GM12878 (cell line): ENCODE measurements at regions not wholly inside any gene's neighbourhood (a gene's known extent, or its start where the extent isn't known, plus 50 kb on each side); places are given as distances from the start of the nearest gene placed in this dataset.

Experiments used
- ATAC-seq: fragments of 200-7000 bp; cut with Tn5 transposase; 3 replicates; pipeline ENCODE4 v1.9.1; 2020; ENCODE audit warnings: mild to moderate bottlenecking, moderate library complexity
- BruUV-seq: library from RNA; stranded (reverse); fragments of 400-500 nt; replicated peaks from 2 replicates; lab custom pipeline; 2021; lab: Mats Ljungman, UMichigan
- CTCF ChIA-PET: fragments of 300-600 bp; sonication (Branson Sonifier 250); formaldehyde crosslinking; extraction: SDS; loops from one replicate; lab custom pipeline; 2021; ENCODE audit warnings: inconsistent platforms; lab: Yijun Ruan, JAX
- POLR2A ChIA-PET: fragments of 350-600 bp; formaldehyde crosslinking; extraction: SDS; loops from one replicate; lab custom pipeline; 2021; ENCODE audit warnings: inconsistent platforms; lab: Charles Lee
- RAD21 ChIA-PET: fragments of 300-600 bp; sonication (Branson Sonifier 250); formaldehyde crosslinking; loops from one replicate; lab custom pipeline; 2023; ENCODE audit warnings: antibody characterized with exemption; ENCODE audit not compliant: unreplicated experiment; lab: Charles Lee
- SMC1A ChIA-PET: fragments of 300-600 bp; sonication (Branson Sonifier 250); formaldehyde crosslinking; loops from one replicate; lab custom pipeline; 2023; ENCODE audit not compliant: unreplicated experiment, uncharacterized antibody; lab: Charles Lee
- DNase-seq: peaks from one replicate; pipeline ENCODE4 v3.0.0-alpha.2; 2011; ENCODE audit warnings: low read depth, low spot score
- FAIRE-seq: peaks from 3 replicates; lab custom pipeline; 2011; peaks lifted over from hg19 to GRCh38; lab: Jason Lieb, UNC
- H2AFZ ChIP-seq: 2 replicates; pipeline ENCODE4 v1.6.0; 2011; ENCODE audit warnings: low read depth, low read length, control low read depth; ENCODE audit not compliant: control insufficient read depth
- H3K27ac ChIP-seq: 2 replicates; pipeline ENCODE4 v1.5.1; 2011; ENCODE audit warnings: control low read depth; ENCODE audit not compliant: control insufficient read depth, insufficient read depth
- H3K27me3 ChIP-seq, 2 experiments: replicated peaks in 1 of 2; 2 replicates each; pipeline versions ENCODE4 v1.6.0 to v1.6.1; 2011; ENCODE audit warnings: low read length in 1 of 2; ENCODE audit not compliant: control insufficient read depth in 2 of 2, insufficient read depth in 2 of 2
- H3K36me3 ChIP-seq, 2 experiments: 2 replicates each; pipeline ENCODE4 v1.5.1; 2011; ENCODE audit warnings: low read length in 1 of 2; ENCODE audit not compliant: control insufficient read depth in 2 of 2, insufficient read depth in 2 of 2
- H3K4me1 ChIP-seq: 2 replicates; pipeline ENCODE4 v1.6.1; 2011; ENCODE audit warnings: mild to moderate bottlenecking, low read length, moderate library complexity, mixed read lengths; ENCODE audit not compliant: control insufficient read depth, insufficient read depth
- H3K4me2 ChIP-seq: 2 replicates; pipeline ENCODE4 v1.6.0; 2011; ENCODE audit warnings: control low read depth; ENCODE audit not compliant: control insufficient read depth, insufficient read depth
- H3K4me3 ChIP-seq: fragments of 200-600 bp; sonication (generic); 2 replicates; pipeline ENCODE4 v1.5.1; 2016
- H3K79me2 ChIP-seq: 2 replicates; pipeline ENCODE4 v1.6.0; 2011; ENCODE audit warnings: low read length; ENCODE audit not compliant: control insufficient read depth, insufficient read depth
- H3K9ac ChIP-seq: 2 replicates; pipeline ENCODE4 v1.8.0; 2011; ENCODE audit warnings: low read length, control low read depth, mixed read lengths; ENCODE audit not compliant: control insufficient read depth, insufficient read depth
- H3K9me3 ChIP-seq: replicated peaks from 3 replicates; pipeline ENCODE4 v1.5.1; 2011; ENCODE audit warnings: mild to moderate bottlenecking, low read length; ENCODE audit not compliant: control insufficient read depth, insufficient read depth
- H4K20me1 ChIP-seq: 2 replicates; pipeline ENCODE4 v1.6.0; 2011; ENCODE audit not compliant: control insufficient read depth, insufficient read depth
- BRCA1 ChIP-seq: IDR thresholded peaks from 2 replicates; pipeline ENCODE4 v1.6.1; 2011; ENCODE audit warnings: low read depth, low read length, improper control_type of control experiment
- CHD4 ChIP-seq: fragments of 200-600 bp; sonication (generic); IDR thresholded peaks from 2 replicates; pipeline ENCODE4 v1.6.1; 2016; ENCODE audit warnings: mild to moderate bottlenecking
- FOS ChIP-seq: IDR thresholded peaks from 3 replicates; pipeline ENCODE4 v1.6.1; 2011; ENCODE audit warnings: borderline replicate concordance; ENCODE audit not compliant: insufficient read length; ENCODE audit errors: extremely low read depth
- HDAC6 ChIP-seq: fragments of 200-600 bp; sonication (generic); IDR thresholded peaks from one replicate; pipeline ENCODE4 v1.8.0; 2017; ENCODE audit warnings: antibody characterized with exemption; ENCODE audit not compliant: unreplicated experiment
- NBN ChIP-seq: fragments of 450-650 bp; IDR thresholded peaks from 2 replicates; pipeline ENCODE4 v1.6.1; 2016
- SMAD5 ChIP-seq: IDR thresholded peaks from 2 replicates; pipeline ENCODE4 v1.6.1; 2016; ENCODE audit warnings: antibody characterized with exemption, low read depth
- STAT3 ChIP-seq: IDR thresholded peaks from 2 replicates; pipeline ENCODE4 v1.6.1; 2011; ENCODE audit warnings: low read depth, low read length, improper control_type of control experiment
- WRNIP1 ChIP-seq: IDR thresholded peaks from 2 replicates; pipeline ENCODE4 v1.6.1; 2011; ENCODE audit warnings: low read depth, low read length, improper control_type of control experiment, borderline replicate concordance
- ZZZ3 ChIP-seq: IDR thresholded peaks from 2 replicates; pipeline ENCODE4 v1.6.1; 2011; ENCODE audit warnings: low read depth; ENCODE audit not compliant: control insufficient read depth, insufficient read length
- WGBS: methylation state at CpG from one replicate; pipeline ENCODE4 v1.1.6; 2016; ENCODE audit warnings: low lambda C conversion rate; ENCODE audit not compliant: insufficient replicate concordance, insufficient coverage; ENCODE audit errors: missing lambda C conversion rate; 5-methylcytosine and 5-hydroxymethylcytosine counted together
- in situ Hi-C: fragments of 300-500 bp; cut with MboI; formaldehyde crosslinking; loops from 9 replicates; pipeline ENCODE4 v1.14.3; 2018; ENCODE audit warnings: mixed read lengths
- intact Hi-C: fragments of 100-400 bp; cut with micrococcal nuclease; formaldehyde crosslinking; loops from one replicate; pipeline ENCODE4 v1.14.2; 2022; ENCODE audit not compliant: unreplicated experiment
- TF ChIP-seq, protein P1 (sequence below): fragments of 150-350 bp; IDR thresholded peaks from 2 replicates; pipeline ENCODE4 v1.6.1; 2014; ENCODE audit warnings: mild to moderate bottlenecking, low read depth, low read length

- BruUV-seq: no TSS peak
- in situ Hi-C loops: no loop called here
- POLR2A ChIA-PET: no interaction called here
Observed at GRCh38 chr13:70191034-70191433, 82.8 kb upstream of the KLHL1 start.

GRCh38 chr13:70189981-70190380 lies 81.7 kb upstream of the KLHL1 start:
- DNase-seq (no peak), ATAC-seq (no peak), FAIRE-seq (no peak)
- Histone ChIP-seq H2AFZ (no peak overlapping the region), H3K27me3 (no peaks in the 10 kb centered on the region), H3K27ac (no peak overlapping the region), H4K20me1 (no peaks in the 10 kb centered on the region), H3K4me1 (no peaks in the 10 kb centered on the region), H3K79me2 (no peaks in the 10 kb centered on the region), H3K9ac (no peak overlapping the region), H3K9me3 (no peaks in the 10 kb centered on the region), H3K4me3 (no peak overlapping the region), H3K36me3 (no peaks in the 10 kb centered on the region)
- no TSS peak for BruUV-seq
- intact Hi-C loops: no loop called here
- CTCF ChIA-PET: no interaction called here
- POLR2A ChIA-PET: no interaction called here
- RAD21 ChIA-PET: no interaction called here
- TF ChIP-seq WRNIP1 (no peak), CHD4 (no peak), SMAD5 (no peak), STAT3 (no peak)
- TF ChIP-seq, protein P1, sequence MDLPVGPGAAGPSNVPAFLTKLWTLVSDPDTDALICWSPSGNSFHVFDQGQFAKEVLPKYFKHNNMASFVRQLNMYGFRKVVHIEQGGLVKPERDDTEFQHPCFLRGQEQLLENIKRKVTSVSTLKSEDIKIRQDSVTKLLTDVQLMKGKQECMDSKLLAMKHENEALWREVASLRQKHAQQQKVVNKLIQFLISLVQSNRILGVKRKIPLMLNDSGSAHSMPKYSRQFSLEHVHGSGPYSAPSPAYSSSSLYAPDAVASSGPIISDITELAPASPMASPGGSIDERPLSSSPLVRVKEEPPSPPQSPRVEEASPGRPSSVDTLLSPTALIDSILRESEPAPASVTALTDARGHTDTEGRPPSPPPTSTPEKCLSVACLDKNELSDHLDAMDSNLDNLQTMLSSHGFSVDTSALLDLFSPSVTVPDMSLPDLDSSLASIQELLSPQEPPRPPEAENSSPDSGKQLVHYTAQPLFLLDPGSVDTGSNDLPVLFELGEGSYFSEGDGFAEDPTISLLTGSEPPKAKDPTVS: no peak
- TF ChIP-seq, all 136 proteins: peak for 0
- in situ Hi-C loops: no loop called here
- no peak overlapping the region for H3K4me2 ChIP-seq
- SMC1A ChIA-PET: no interaction called here
- WGBS: 2% methylated on average over 2 of the region's 2 CpGs

More at GRCh38 chr13:70191034-70191433, 82.8 kb upstream of the KLHL1 start:
- no peak overlapping the region for H3K27ac ChIP-seq
- ChIA-PET SMC1A (no interaction called here), CTCF (no interaction called here), RAD21 (no interaction called here)
- TF ChIP-seq FOS (no peak), NBN (no peak), BRCA1 (no peak), ZZZ3 (no peak), HDAC6 (no peak)
- no peaks in the 10 kb centered on the region for H4K20me1 ChIP-seq
- ATAC-seq (no peak), DNase-seq (no peak), FAIRE-seq (no peak)
- no peaks in the 10 kb centered on the region for H3K27me3 ChIP-seq
- no peak overlapping the region for H3K4me2 ChIP-seq
- intact Hi-C loops: no loop called here
- no peaks in the 10 kb centered on the region for H3K4me1 ChIP-seq
- no peak overlapping the region for H2AFZ ChIP-seq
- H3K9me3 ChIP-seq: no peaks in the 10 kb centered on the region
- H3K36me3 ChIP-seq: no peaks in the 10 kb centered on the region
- H3K4me3 ChIP-seq: no peak overlapping the region
- no peak overlapping the region for H3K9ac ChIP-seq
- no peaks in the 10 kb centered on the region for H3K79me2 ChIP-seq
